H1 (cell line): ENCODE measurements at regions not wholly inside any gene's neighbourhood (a gene's known extent, or its start where the extent isn't known, plus 50 kb on each side); places are given as distances from the start of the nearest gene placed in this dataset.
"Not testable (repeated sequence)": the region's sequence is repeated elsewhere in the genome, so short reads cannot be mapped to it uniquely, and the experiment has no call there.

Experiments used
- CTCF ChIA-PET: fragments of 300-600 bp; sonication (Branson Sonifier 250); formaldehyde crosslinking; loops from one replicate; lab custom pipeline; 2021; ENCODE audit not compliant: partially characterized antibody; lab: Charles Lee
- POLR2A ChIA-PET: fragments of 300-600 bp; sonication (Branson Sonifier 250); formaldehyde crosslinking; loops from one replicate; lab custom pipeline; 2021; ENCODE audit warnings: inconsistent platforms; ENCODE audit not compliant: partially characterized antibody; lab: Charles Lee
- DNase-seq, 2 experiments: peaks; one replicate each; pipeline versions ENCODE4 v3.0.0 to v3.0.0-alpha.2; 2010 to 2022; ENCODE audit warnings: low spot score in 2 of 2, low read depth in 1 of 2, mixed read lengths in 1 of 2
- FAIRE-seq: peaks from 2 replicates; lab custom pipeline; 2011; peaks lifted over from hg19 to GRCh38; lab: Jason Lieb, UNC
- H2AFZ ChIP-seq: 2 replicates; pipeline ENCODE4 v1.8.1; 2012; ENCODE audit warnings: low read length, inconsistent platforms
- H2AK5ac ChIP-seq: 2 replicates; pipeline ENCODE4 v1.6.1; 2013; ENCODE audit warnings: low read depth, low read length
- H2BK120ac ChIP-seq: replicated peaks from 2 replicates; pipeline ENCODE3; 2013; ENCODE audit warnings: low read depth, low read length, inconsistent platforms
- H2BK12ac ChIP-seq: 2 replicates; pipeline ENCODE4 v1.6.1; 2013; ENCODE audit warnings: low read depth, low read length
- H2BK15ac ChIP-seq: 2 replicates; pipeline ENCODE4 v1.6.1; 2013; ENCODE audit warnings: low read length
- H2BK20ac ChIP-seq: 2 replicates; pipeline ENCODE4 v1.6.1; 2013; ENCODE audit warnings: low read length
- H2BK5ac ChIP-seq: 2 replicates; pipeline ENCODE4 v1.6.1; 2013; ENCODE audit warnings: low read depth, low read length
- H3K14ac ChIP-seq: 2 replicates; pipeline ENCODE4 v1.6.1; 2013; ENCODE audit warnings: inconsistent platforms; ENCODE audit not compliant: insufficient read length
- H3K18ac ChIP-seq: 2 replicates; pipeline ENCODE4 v1.6.1; 2013; ENCODE audit warnings: low read length; ENCODE audit errors: extremely low read depth
- H3K23ac ChIP-seq: 2 replicates; pipeline ENCODE4 v1.6.1; 2013; ENCODE audit warnings: inconsistent platforms; ENCODE audit not compliant: insufficient read length
- H3K23me2 ChIP-seq: 2 replicates; pipeline ENCODE4 v1.6.1; 2013; ENCODE audit warnings: low read depth, low read length
- H3K27ac ChIP-seq: 2 replicates; pipeline ENCODE4 v1.6.1; 2011; ENCODE audit warnings: low read depth, low read length, inconsistent platforms
- H3K27me3 ChIP-seq, 4 experiments: replicated peaks in 1 of 4; 1 replicate in 1 of 4; 2 replicates in 3 of 4; pipeline versions ENCODE4 v1.6.1 to v1.8.1; 2011 to 2013; ENCODE audit warnings: low read length in 3 of 4, mild to moderate bottlenecking in 3 of 4, inconsistent platforms in 2 of 4, mixed read lengths in 2 of 4, moderate library complexity in 1 of 4; ENCODE audit not compliant: control insufficient read depth in 3 of 4, insufficient read depth in 3 of 4; ENCODE audit errors: extremely low read depth in 1 of 4
- H3K36me3 ChIP-seq, 4 experiments: 2 replicates each; pipeline versions ENCODE4 v1.6.1 to v1.8.1; 2011 to 2013; ENCODE audit warnings: mild to moderate bottlenecking in 4 of 4, low read length in 3 of 4, moderate library complexity in 2 of 4, control low read depth in 1 of 4, inconsistent platforms in 1 of 4; ENCODE audit not compliant: insufficient read depth in 4 of 4, control insufficient read depth in 2 of 4
- H3K4ac ChIP-seq: replicated peaks from 2 replicates; pipeline ENCODE3; 2013; ENCODE audit warnings: low read length, low read depth, mixed read lengths, inconsistent platforms; ENCODE audit not compliant: insufficient read length
- H3K4me1 ChIP-seq, 4 experiments: replicated peaks in 1 of 4; 1 replicate in 1 of 4; 2 replicates in 3 of 4; pipeline versions ENCODE4 v1.6.1 to v1.8.1; 2011 to 2013; ENCODE audit warnings: low read length in 3 of 4, inconsistent platforms in 2 of 4, mixed read lengths in 1 of 4; ENCODE audit not compliant: insufficient read depth in 4 of 4, control insufficient read depth in 3 of 4
- H3K4me2 ChIP-seq, 2 experiments: 2 replicates each; pipeline versions ENCODE4 v1.6.1 to v1.8.1; 2011 to 2013; ENCODE audit warnings: low read depth in 2 of 2, low read length in 2 of 2, control low read depth in 1 of 2, inconsistent platforms in 1 of 2, mild to moderate bottlenecking in 1 of 2; ENCODE audit not compliant: insufficient read depth in 1 of 2
- H3K4me3 ChIP-seq, 4 experiments: fragments of 200-600, 300-600 bp in 1 of 4; sonication (generic), shearing (Covaris generic), sonication (Bioruptor Twin) in 1 of 4; 2 replicates each; pipeline versions ENCODE4 v1.5.1 to v1.8.1; 2011 to 2016; ENCODE audit warnings: low read length in 4 of 4, low read depth in 3 of 4, control low read depth in 2 of 4, inconsistent platforms in 2 of 4, mild to moderate bottlenecking in 2 of 4, mixed read lengths in 1 of 4, moderate library complexity in 1 of 4; ENCODE audit not compliant: insufficient read depth in 2 of 4; ENCODE audit errors: extremely low read depth in 1 of 4
- H3K56ac ChIP-seq: replicated peaks from 2 replicates; pipeline ENCODE3; 2013; ENCODE audit warnings: low read depth, mild to moderate bottlenecking, mixed read lengths, low read length, inconsistent platforms; ENCODE audit not compliant: insufficient read length
- H3K79me1 ChIP-seq: 2 replicates; pipeline ENCODE4 v1.6.1; 2013; ENCODE audit warnings: low read depth, low read length, control low read depth
- H3K79me2 ChIP-seq, 2 experiments: 2 replicates each; pipeline versions ENCODE4 v1.6.1 to v1.8.1; 2012 to 2013; ENCODE audit warnings: low read length in 2 of 2, mild to moderate bottlenecking in 2 of 2, inconsistent platforms in 1 of 2; ENCODE audit not compliant: insufficient read depth in 2 of 2, control insufficient read depth in 1 of 2
- H3K9ac ChIP-seq, 4 experiments: replicated peaks in 1 of 4; 1 replicate in 1 of 4; 2 replicates in 3 of 4; pipeline versions ENCODE4 v1.6.1 to v1.8.1; 2011 to 2013; ENCODE audit warnings: low read depth in 3 of 4, low read length in 3 of 4, control low read depth in 2 of 4, mild to moderate bottlenecking in 2 of 4, moderate library complexity in 2 of 4, inconsistent platforms in 1 of 4; ENCODE audit errors: extremely low read depth in 1 of 4
- H3K9me3 ChIP-seq, 2 experiments: 2 replicates each; pipeline versions ENCODE4 v1.6.1 to v1.8.1; 2012 to 2013; ENCODE audit warnings: mild to moderate bottlenecking in 2 of 2, moderate library complexity in 2 of 2, control low read depth in 1 of 2, inconsistent platforms in 1 of 2, low read depth in 1 of 2, low read length in 1 of 2, mixed read lengths in 1 of 2; ENCODE audit not compliant: insufficient read depth in 2 of 2
- H4K20me1 ChIP-seq, 2 experiments: replicated peaks in 1 of 2; 2 replicates each; pipeline versions ENCODE3 to v1.8.1; 2011 to 2013; ENCODE audit warnings: inconsistent platforms in 2 of 2, low read length in 2 of 2, mild to moderate bottlenecking in 1 of 2; ENCODE audit not compliant: insufficient read depth in 2 of 2, control insufficient read depth in 1 of 2
- H4K5ac ChIP-seq: 2 replicates; pipeline ENCODE4 v1.6.1; 2013; ENCODE audit warnings: low read length, low read depth, mixed read lengths, inconsistent platforms; ENCODE audit not compliant: insufficient read length
- H4K8ac ChIP-seq: 2 replicates; pipeline ENCODE4 v1.8.0; 2013; ENCODE audit warnings: mild to moderate bottlenecking, moderate library complexity, low read length, inconsistent platforms; ENCODE audit not compliant: insufficient read depth; ENCODE audit errors: extremely low read depth
- H4K91ac ChIP-seq: replicated peaks from 2 replicates; pipeline ENCODE3; 2013; ENCODE audit warnings: low read length, mixed read lengths, inconsistent platforms; ENCODE audit not compliant: insufficient read length
- BACH1 ChIP-seq: IDR thresholded peaks from 2 replicates; pipeline ENCODE4 v1.6.1; 2012; ENCODE audit warnings: low read length, improper control_type of control experiment
- CBX8 ChIP-seq: fragments of 300-800, 300-1000 bp; sonication (generic); IDR thresholded peaks from 2 replicates; pipeline ENCODE4 v1.7.1; 2016; ENCODE audit warnings: low read depth, low read length, borderline replicate concordance
- CTBP2 ChIP-seq: IDR thresholded peaks from 2 replicates; pipeline ENCODE4 v1.7.0; 2011; ENCODE audit warnings: borderline replicate concordance, mild to moderate bottlenecking, moderate library complexity, mixed read lengths, low read length; ENCODE audit not compliant: insufficient read depth, insufficient read length
- HDAC6 ChIP-seq: IDR thresholded peaks from one replicate; pipeline ENCODE4 v1.7.1; 2012; ENCODE audit warnings: low read depth, mild to moderate bottlenecking, inconsistent platforms, low read length, moderate library complexity
- JUN ChIP-seq: IDR thresholded peaks from 2 replicates; pipeline ENCODE4 v1.6.1; 2011; ENCODE audit warnings: low read depth, mild to moderate bottlenecking, improper control_type of control experiment, low read length
- MAFK ChIP-seq: IDR thresholded peaks from 2 replicates; pipeline ENCODE4 v1.6.1; 2012; ENCODE audit warnings: low read depth, mild to moderate bottlenecking, improper control_type of control experiment, low read length
- RAD21 ChIP-seq, 2 experiments: IDR thresholded peaks in 1 of 2; conservative IDR thresholded peaks in 1 of 2; 2 replicates each; pipeline ENCODE4 v1.6.1; 2011; ENCODE audit warnings: low read depth in 2 of 2, low read length in 2 of 2, improper control_type of control experiment in 1 of 2, inconsistent platforms in 1 of 2, mild to moderate bottlenecking in 1 of 2, moderate library complexity in 1 of 2
- SUZ12 ChIP-seq: fragments of 200-600 bp; sonication (generic); IDR thresholded peaks from 2 replicates; pipeline ENCODE4 v1.6.1; 2012; ENCODE audit warnings: mild to moderate bottlenecking, inconsistent platforms, low read length, moderate library complexity, mixed read lengths
- TEAD4 ChIP-seq: IDR thresholded peaks from 2 replicates; pipeline ENCODE4 v1.6.1; 2012; ENCODE audit warnings: low read depth, low read length, inconsistent platforms, mixed read lengths

DNA sequence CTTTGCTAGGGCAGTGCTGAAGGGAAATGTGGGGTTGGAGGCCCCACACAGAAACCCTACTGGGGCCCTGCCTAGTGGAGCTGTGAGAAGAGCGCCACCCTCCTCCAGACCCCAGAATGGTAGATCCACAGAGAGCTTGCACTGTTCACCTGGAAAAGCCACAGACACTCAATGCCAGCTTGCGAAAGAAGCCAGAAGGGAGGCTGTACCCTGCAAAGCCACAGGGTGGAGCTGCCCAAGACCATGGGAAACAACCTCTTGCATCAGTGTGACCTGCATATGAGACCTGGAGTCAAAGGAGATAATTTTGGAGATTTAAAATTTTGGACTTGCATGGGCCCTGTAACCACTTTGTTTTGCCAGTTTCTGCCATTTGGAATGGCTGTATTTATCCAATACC, 615.4 kb upstream of the MIR17HG start (continued):
- peak; percentile 47 to 56 for TF ChIP-seq RAD21 (IDR thresholded peaks at IDR 0.05 in 1 of 2, conservative IDR thresholded peaks at IDR 0.05 in 1 of 2; ENCODE audit: low read depth in 2 of 2, low read length in 2 of 2)
- TF ChIP-seq HDAC6: no peak
- no peak for TF ChIP-seq SUZ12
- TF ChIP-seq BACH1: no peak
- TF ChIP-seq MAFK: no peak
- TF ChIP-seq CTBP2: no peak
- TF ChIP-seq TEAD4: no peak
- no peak for TF ChIP-seq CBX8
- TF ChIP-seq JUN: no peak
- TF ChIP-seq, all 59 proteins: peak for 3

DNA sequence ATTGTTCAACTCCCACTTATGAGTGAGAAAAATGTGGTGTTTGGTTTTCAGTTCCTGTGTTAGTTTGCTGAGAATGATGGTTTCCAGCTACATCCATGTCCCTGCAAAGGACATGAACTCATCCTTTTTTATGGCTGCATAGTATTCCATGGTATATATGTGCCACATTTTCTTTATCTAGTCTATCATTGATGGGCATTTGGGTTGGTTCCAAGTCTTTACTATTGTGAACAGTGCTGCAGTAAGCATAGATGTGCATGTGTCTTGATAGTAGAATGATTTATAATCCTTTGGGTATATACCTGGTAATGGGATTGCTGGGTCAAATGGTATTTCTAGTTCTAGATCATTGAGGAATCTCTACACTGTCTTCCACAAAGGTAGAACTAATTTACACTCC, 613.0 kb upstream of the MIR17HG start:
- POLR2A ChIA-PET: not testable (repeated sequence)

More for the DNA sequence above, 613.0 kb upstream of the MIR17HG start:
- not testable (repeated sequence) for H3K23me2 ChIP-seq, H3K23ac ChIP-seq, H2BK12ac ChIP-seq, H3K14ac ChIP-seq, H4K20me1 ChIP-seq, H4K91ac ChIP-seq, H2BK15ac ChIP-seq, FAIRE-seq, DNase-seq, H3K9ac ChIP-seq, H3K4me1 ChIP-seq, H3K27ac ChIP-seq, H3K56ac ChIP-seq, H2AFZ ChIP-seq, H3K9me3 ChIP-seq, H2BK5ac ChIP-seq, H3K4ac ChIP-seq, H3K4me3 ChIP-seq, H3K18ac ChIP-seq, H4K5ac ChIP-seq, H3K4me2 ChIP-seq, H2BK120ac ChIP-seq, H3K27me3 ChIP-seq, H2AK5ac ChIP-seq, H4K8ac ChIP-seq, H3K36me3 ChIP-seq, H3K79me1 ChIP-seq, H2BK20ac ChIP-seq, H3K79me2 ChIP-seq
- CTCF ChIA-PET: interaction anchor here (1.1 kb wide), 1 partner anchor 133 kb away, joined by 5 read pairs; no protein-coding TSS in a partner anchor
